Suprapubic skin (tissue), 4 donors: ENCODE measurements at regions not wholly inside any gene's neighbourhood (a gene's known extent, or its start where the extent isn't known, plus 50 kb on each side); places are given as distances from the start of the nearest gene placed in this dataset.
A peak's percentile ranks its signal among the peaks of the same experiment; 100 is the strongest.

Experiments
- DNase-seq, 2 donors: peaks; one replicate each; pipeline ENCODE4 v3.0.0-alpha.2; 2019; ENCODE audit warnings: low spot score in 2 of 2
- H3K27ac ChIP-seq: fragments of 200-600 bp; sonication (generic); one replicate; pipeline ENCODE4 v1.5.1; 2019
- H3K27me3 ChIP-seq: fragments of 200-600 bp; sonication (generic); one replicate; pipeline ENCODE4 v1.5.1; 2019
- H3K36me3 ChIP-seq: fragments of 200-600 bp; sonication (generic); one replicate; pipeline ENCODE4 v1.5.1; 2019
- H3K4me1 ChIP-seq: fragments of 200-600 bp; sonication (generic); one replicate; pipeline ENCODE4 v1.5.1; 2019
- H3K4me3 ChIP-seq: fragments of 200-600 bp; sonication (generic); one replicate; pipeline ENCODE4 v1.5.1; 2019; ENCODE audit warnings: mild to moderate bottlenecking
- H3K9me3 ChIP-seq: fragments of 200-600 bp; sonication (generic); one replicate; pipeline ENCODE4 v1.5.1; 2019
- CTCF ChIP-seq, 2 donors: fragments of 200-600 bp in 1 of 2; fragments of 450-650 bp in 1 of 2; sonication (generic) in 1 of 2; IDR thresholded peaks; one replicate each; pipeline ENCODE4 v1.5.1; 2016 to 2019; ENCODE audit warnings: antibody characterized with exemption in 2 of 2, mild to moderate bottlenecking in 1 of 2, moderate library complexity in 1 of 2
- EP300 ChIP-seq: sonication (generic); formaldehyde crosslinking; IDR thresholded peaks from one replicate; pipeline ENCODE4 v1.6.1; 2017; ENCODE audit warnings: antibody characterized with exemption
- POLR2A ChIP-seq, 2 donors: fragments of 450-650 bp; IDR thresholded peaks; one replicate each; pipeline ENCODE4 v1.6.1; 2017; ENCODE audit warnings: antibody characterized with exemption in 2 of 2, mild to moderate bottlenecking in 2 of 2, moderate library complexity in 2 of 2
- POLR2AphosphoS5 ChIP-seq, 3 donors: sonication (generic); formaldehyde crosslinking; IDR thresholded peaks; one replicate each; pipeline ENCODE4 v1.6.1; 2017; ENCODE audit warnings: antibody characterized with exemption in 3 of 3
- WGBS: methylation state at CpG from one replicate; pipeline ENCODE4 v1.1.5; 2018; 5-methylcytosine and 5-hydroxymethylcytosine counted together

- TF ChIP-seq POLR2A (IDR thresholded peaks at IDR 0.05), result no peak
- TF ChIP-seq CTCF (IDR thresholded peaks at IDR 0.05), result no peak
- TF ChIP-seq POLR2AphosphoS5 (IDR thresholded peaks at IDR 0.05), result no peak
- TF ChIP-seq EP300, result no peak
- DNase-seq, result no peak
- 92% methylated on average over 2 of the region's 2 CpGs for WGBS
- Histone ChIP-seq H3K36me3 (no peaks in the 10 kb centered on the region), H3K27me3 (peaks cover 21% of the 10 kb centered on the region), H3K9me3 (no peaks in the 10 kb centered on the region), H3K27ac (no peak overlapping the region), H3K4me1 (no peaks in the 10 kb centered on the region), H3K4me3 (no peak overlapping the region)
Measured at GRCh38 chr1:29774355-29774754, 538.0 kb downstream of the PTPRU start.

- peak in 1 of 2 donors; percentile 50 for DNase-seq
- Histone ChIP-seq H3K36me3 (no peaks in the 10 kb centered on the region), H3K4me1 (no peaks in the 10 kb centered on the region), H3K27me3 (peaks cover 19% of the 10 kb centered on the region), H3K9me3 (no peaks in the 10 kb centered on the region), H3K4me3 (no peak overlapping the region), H3K27ac (no peak overlapping the region)
- WGBS, result 44% methylated on average over 4 of the region's 4 CpGs
- TF ChIP-seq CTCF (IDR thresholded peaks at IDR 0.05), result no peak
- no peak for TF ChIP-seq EP300
- no peak for TF ChIP-seq POLR2AphosphoS5 (IDR thresholded peaks at IDR 0.05)
Measured at GRCh38 chr1:29772584-29773100, 536.3 kb downstream of the PTPRU start.

GRCh38 chr1:29767769-29768425, 531.6 kb downstream of the PTPRU start:
- peak in 1 of 2 donors; percentile 38 for DNase-seq
- H3K9me3 ChIP-seq, result no peaks in the 10 kb centered on the region
- H3K4me1 ChIP-seq, result no peaks in the 10 kb centered on the region
- H3K4me3 ChIP-seq, result no peak overlapping the region
- WGBS, result 78% methylated on average over 9 of the region's 11 CpGs
- no peak overlapping the region for H3K27ac ChIP-seq
- TF ChIP-seq CTCF (IDR thresholded peaks at IDR 0.05) (no peak), POLR2A (IDR thresholded peaks at IDR 0.05) (no peak), EP300 (no peak), POLR2AphosphoS5 (IDR thresholded peaks at IDR 0.05) (no peak)
- peaks cover 26% of the 10 kb centered on the region for H3K27me3 ChIP-seq
- no peaks in the 10 kb centered on the region for H3K36me3 ChIP-seq

GRCh38 chr1:29767088-29767685, 530.9 kb downstream of the PTPRU start:
- Histone ChIP-seq H3K4me3 (no peak overlapping the region), H3K9me3 (no peaks in the 10 kb centered on the region), H3K27ac (no peak overlapping the region), H3K36me3 (no peaks in the 10 kb centered on the region), H3K27me3 (peaks cover 30% of the 10 kb centered on the region), H3K4me1 (no peaks in the 10 kb centered on the region)
- DNase-seq, result peak in 1 of 2 donors; percentile 56
- 49% methylated on average over 20 of the region's 27 CpGs for WGBS
- TF ChIP-seq POLR2A (IDR thresholded peaks at IDR 0.05) (no peak), CTCF (IDR thresholded peaks at IDR 0.05) (no peak), POLR2AphosphoS5 (IDR thresholded peaks at IDR 0.05) (no peak), EP300 (no peak)

- Histone ChIP-seq H3K4me3 (no peak overlapping the region), H3K27me3 (peaks cover 28% of the 10 kb centered on the region), H3K9me3 (no peaks in the 10 kb centered on the region), H3K4me1 (no peaks in the 10 kb centered on the region), H3K27ac (no peak overlapping the region), H3K36me3 (no peaks in the 10 kb centered on the region)
- WGBS, result 48% methylated on average over 3 of the region's 3 CpGs
- no peak for TF ChIP-seq POLR2AphosphoS5 (IDR thresholded peaks at IDR 0.05)
- TF ChIP-seq CTCF (IDR thresholded peaks at IDR 0.05), result no peak
- no peak for TF ChIP-seq EP300
- no peak for TF ChIP-seq POLR2A (IDR thresholded peaks at IDR 0.05)
- DNase-seq, result peak in 1 of 2 donors; percentile 16
Measured at GRCh38 chr1:29762635-29763034, 526.3 kb downstream of the PTPRU start.
